ENCODE measurements at regions not wholly inside any gene's neighbourhood (a gene's known extent, or its start where the extent isn't known, plus 50 kb on each side); places are given as distances from the start of the nearest gene placed in this dataset.

- TF ChIP-seq POLR2AphosphoS5 (IDR thresholded peaks at IDR 0.05; ENCODE audit: low read depth, low read length) = no peak
- no peak for TF ChIP-seq POLR2A (IDR thresholded peaks at IDR 0.05; ENCODE audit: low read depth, low read length)
- TF ChIP-seq SPI1 (IDR thresholded peaks at IDR 0.05; ENCODE audit: low read depth, low read length) = no peak
- no peak for TF ChIP-seq TAF1 (IDR thresholded peaks at IDR 0.05; ENCODE audit: low read depth, low read length)
- TF ChIP-seq POU2F2 (IDR thresholded peaks at IDR 0.05; ENCODE audit: low read depth, low read length) = no peak
Observed at GRCh38 chr1:228798548-228798947, 63.3 kb downstream of the RHOU start.

Measured in GM12891 (cell line).